ENCODE measurements at regions not wholly inside any gene's neighbourhood (a gene's known extent, or its start where the extent isn't known, plus 50 kb on each side); places are given as distances from the start of the nearest gene placed in this dataset.
A peak's percentile ranks its signal among the peaks of the same experiment; 100 is the strongest.

- intact Hi-C loops (cut with DNase I), result no loop called here
- no peak for DNase-seq
Observed at GRCh38 chr17:34169496-34169895, 85.6 kb upstream of the CCL2 start.

GRCh38 chr17:34171245-34171818, 83.8 kb upstream of the CCL2 start:
- intact Hi-C loops (cut with DNase I), result no loop called here
- TF ChIP-seq POLR2A (IDR thresholded peaks at IDR 0.05) (no peak), CTCF (IDR thresholded peaks at IDR 0.05) (peak; percentile 47 to 89 (median 84))
- Histone ChIP-seq H3K4me3 (no peak overlapping the region), H3K27me3 (peaks cover 0 to 61% (median 0%) of the 10 kb centered on the region in 4 donors), H3K36me3 (no peaks in the 10 kb centered on the region), H3K27ac (no peak overlapping the region), H3K4me1 (no peaks in the 10 kb centered on the region), H3K9me3 (no peaks in the 10 kb centered on the region)
- DNase-seq, result no peak
- 59 to 61% methylated on average over 9 of the region's 9 CpGs for WGBS, 2 donors

More at GRCh38 chr17:34169496-34169895, 85.6 kb upstream of the CCL2 start:
- TF ChIP-seq CTCF (IDR thresholded peaks at IDR 0.05) (no peak), POLR2A (IDR thresholded peaks at IDR 0.05) (no peak)
- no peak overlapping the region for H3K27ac ChIP-seq
- H3K27me3 ChIP-seq, result peaks cover 0 to 67% (median 0%) of the 10 kb centered on the region in 4 donors
- H3K36me3 ChIP-seq, result no peaks in the 10 kb centered on the region
- no peaks in the 10 kb centered on the region for H3K4me1 ChIP-seq
- H3K9me3 ChIP-seq, result no peaks in the 10 kb centered on the region
- H3K4me3 ChIP-seq, result no peak overlapping the region

- H3K9me3 ChIP-seq, result no peaks in the 10 kb centered on the region
- H3K36me3 ChIP-seq, result no peaks in the 10 kb centered on the region
- no peak for DNase-seq
- peak overlapping the region in 2 of 4 donors; percentile 21 to 59 for H3K27ac ChIP-seq
- H3K4me1 ChIP-seq, result peaks cover 0 to 9% (median 6%) of the 10 kb centered on the region in 3 donors
- intact Hi-C loops (cut with DNase I), result no loop called here
- no peak overlapping the region for H3K4me3 ChIP-seq
- H3K27me3 ChIP-seq, result peaks cover 0 to 64% (median 0%) of the 10 kb centered on the region in 4 donors
- no peak for TF ChIP-seq POLR2A (IDR thresholded peaks at IDR 0.05)
- TF ChIP-seq CTCF (IDR thresholded peaks at IDR 0.05), result no peak
Observed at GRCh38 chr17:34172390-34172918, 82.6 kb upstream of the CCL2 start.

GRCh38 chr17:34173241-34173640, 81.8 kb upstream of the CCL2 start:
- DNase-seq, result no peak
- WGBS, 2 donors, result 17 to 29% methylated on average over 4 of the region's 4 CpGs
- Histone ChIP-seq H3K4me1 (peaks cover 0 to 15% (median 6%) of the 10 kb centered on the region in 3 donors), H3K4me3 (no peak overlapping the region), H3K27me3 (peaks cover 0 to 70% (median 0%) of the 10 kb centered on the region in 4 donors), H3K27ac (peak overlapping the region in 1 of 4 donors; percentile 59), H3K9me3 (no peaks in the 10 kb centered on the region), H3K36me3 (no peaks in the 10 kb centered on the region)
- TF ChIP-seq POLR2A (IDR thresholded peaks at IDR 0.05), result no peak
- TF ChIP-seq CTCF (IDR thresholded peaks at IDR 0.05), result no peak
- intact Hi-C loops (cut with DNase I), result no loop called here

GRCh38 chr17:34174496-34174895, 80.6 kb upstream of the CCL2 start:
- H3K27ac ChIP-seq, result no peak overlapping the region
- no peak for TF ChIP-seq POLR2A (IDR thresholded peaks at IDR 0.05)
- no peak for TF ChIP-seq CTCF (IDR thresholded peaks at IDR 0.05)
- H3K9me3 ChIP-seq, result no peaks in the 10 kb centered on the region
- intact Hi-C loops (cut with DNase I), result no loop called here
- DNase-seq, result no peak
- WGBS, 2 donors, result 79 to 92% methylated on average over 1 of the region's 1 CpG
- no peak overlapping the region for H3K4me3 ChIP-seq
- H3K4me1 ChIP-seq, result peaks cover 0 to 19% (median 6%) of the 10 kb centered on the region in 3 donors
- H3K36me3 ChIP-seq, result no peaks in the 10 kb centered on the region
- peaks cover 0 to 72% (median 0%) of the 10 kb centered on the region in 4 donors for H3K27me3 ChIP-seq

All from esophagus squamous epithelium (tissue), 5 donors.